Stimulated activated CD4-positive, alpha-beta T cell treated with anti-CD3 and anti-CD28 coated beads, Interleukin-15, amount 100 ng/mL, for 1 hour (primary cell): ENCODE measurements at regions not wholly inside any gene's neighbourhood (a gene's known extent, or its start where the extent isn't known, plus 50 kb on each side); places are given as distances from the start of the nearest gene placed in this dataset.

Experiments used
- DNase-seq, 2 donors: peaks; one replicate each; pipeline ENCODE4 v3.0.0-alpha.2; 2020; ENCODE audit warnings: low read depth in 1 of 2, low spot score in 1 of 2

- no peak for DNase-seq
Measured at GRCh38 chr19:28427376-28428083, 785.4 kb downstream of the UQCRFS1 start.

GRCh38 chr19:28426730-28427225, 786.2 kb downstream of the UQCRFS1 start:
- no peak for DNase-seq

GRCh38 chr19:28426110-28426729, 786.7 kb downstream of the UQCRFS1 start:
- DNase-seq, result no peak

GRCh38 chr19:28425046-28425931, 787.7 kb downstream of the UQCRFS1 start:
- no peak for DNase-seq

- no peak for DNase-seq
Measured at GRCh38 chr19:28424662-28425045, 788.3 kb downstream of the UQCRFS1 start.

GRCh38 chr19:28424077-28424476, 788.9 kb downstream of the UQCRFS1 start:
- no peak for DNase-seq

GRCh38 chr19:28422791-28423650, 789.9 kb downstream of the UQCRFS1 start:
- DNase-seq, result no peak

GRCh38 chr19:28422046-28422445, 790.9 kb downstream of the UQCRFS1 start:
- no peak for DNase-seq

- DNase-seq, result no peak
Measured at GRCh38 chr19:28420811-28421550, 792.0 kb downstream of the UQCRFS1 start.

GRCh38 chr19:28419312-28419711, 793.6 kb downstream of the UQCRFS1 start:
- no peak for DNase-seq

GRCh38 chr19:28417361-28417760, 795.6 kb downstream of the UQCRFS1 start:
- DNase-seq, result no peak

- no peak for DNase-seq
Measured at GRCh38 chr19:28416245-28416644, 796.7 kb downstream of the UQCRFS1 start.

- DNase-seq, result no peak
Measured at GRCh38 chr19:28414748-28415147, 798.2 kb downstream of the UQCRFS1 start.

GRCh38 chr19:28409859-28410258, 803.1 kb downstream of the UQCRFS1 start:
- DNase-seq, result no peak

- no peak for DNase-seq
Measured at GRCh38 chr19:28406966-28407365, 806.0 kb downstream of the UQCRFS1 start.

- DNase-seq, result no peak
Measured at GRCh38 chr19:28405346-28405742, 807.6 kb downstream of the UQCRFS1 start.

- no peak for DNase-seq
Measured at GRCh38 chr19:28404472-28404871, 808.5 kb downstream of the UQCRFS1 start.

- DNase-seq, result no peak
Measured at GRCh38 chr19:28403690-28404089, 809.3 kb downstream of the UQCRFS1 start.

- no peak for DNase-seq
Measured at GRCh38 chr19:28402701-28403290, 810.2 kb downstream of the UQCRFS1 start.
